Osteoblast (primary cell): ENCODE measurements at regions not wholly inside any gene's neighbourhood (a gene's known extent, or its start where the extent isn't known, plus 50 kb on each side); places are given as distances from the start of the nearest gene placed in this dataset.

Source experiments
- DNase-seq: peaks from one replicate; pipeline ENCODE4 v3.0.0; 2011; ENCODE audit warnings: low spot score, mixed read lengths; ENCODE audit not compliant: insufficient read length; ENCODE audit errors: missing footprints
- H2AFZ ChIP-seq: 2 replicates; pipeline ENCODE4 v1.6.0; 2011; ENCODE audit warnings: mild to moderate bottlenecking, low read length
- H3K27ac ChIP-seq: 2 replicates; pipeline ENCODE4 v1.5.1; 2011; ENCODE audit warnings: mild to moderate bottlenecking, low read depth, low read length, moderate library complexity
- H3K27me3 ChIP-seq: 2 replicates; pipeline ENCODE4 v1.6.0; 2012; ENCODE audit warnings: mild to moderate bottlenecking, control low read depth, inconsistent platforms, low read length, moderate library complexity; ENCODE audit not compliant: insufficient read depth
- H3K36me3 ChIP-seq: 2 replicates; pipeline ENCODE4 v1.5.1; 2011; ENCODE audit warnings: mild to moderate bottlenecking, low read length, control low read depth, moderate library complexity; ENCODE audit not compliant: insufficient read depth
- H3K4me1 ChIP-seq: 2 replicates; pipeline ENCODE4 v1.5.1; 2011; ENCODE audit warnings: mild to moderate bottlenecking, low read length, control low read depth, moderate library complexity; ENCODE audit not compliant: insufficient read depth
- H3K4me2 ChIP-seq: 2 replicates; pipeline ENCODE4 v1.6.0; 2011; ENCODE audit warnings: mild to moderate bottlenecking, low read length; ENCODE audit not compliant: insufficient read depth
- H3K4me3 ChIP-seq: fragments of 200-600 bp; sonication (generic); 3 replicates; pipeline ENCODE4 v1.5.1; 2012; ENCODE audit warnings: mild to moderate bottlenecking, low read length, inconsistent platforms; ENCODE audit not compliant: insufficient read depth
- H3K79me2 ChIP-seq: 2 replicates; pipeline ENCODE4 v1.6.0; 2012; ENCODE audit warnings: mild to moderate bottlenecking, low read length, control low read depth, inconsistent platforms; ENCODE audit not compliant: insufficient read depth
- H3K9me3 ChIP-seq: 2 replicates; pipeline ENCODE4 v1.5.1; 2011; ENCODE audit warnings: low read depth, low read length, control low read depth
- H4K20me1 ChIP-seq: 2 replicates; pipeline ENCODE4 v1.6.0; 2012; ENCODE audit warnings: mild to moderate bottlenecking, low read length, control low read depth; ENCODE audit not compliant: insufficient read depth
- TF ChIP-seq, protein P1 (sequence below): IDR thresholded peaks from 2 replicates; pipeline ENCODE4 v1.5.1; 2011; ENCODE audit warnings: mild to moderate bottlenecking, low read depth, low read length, moderate library complexity; ENCODE audit errors: extremely low read depth

- Histone ChIP-seq H3K79me2 (no peaks in the 10 kb centered on the region), H3K36me3 (no peaks in the 10 kb centered on the region), H3K4me2 (no peak overlapping the region), H2AFZ (no peak overlapping the region), H3K9me3 (no peaks in the 10 kb centered on the region), H4K20me1 (no peaks in the 10 kb centered on the region), H3K27ac (no peak overlapping the region), H3K27me3 (no peaks in the 10 kb centered on the region), H3K4me3 (no peak overlapping the region), H3K4me1 (no peaks in the 10 kb centered on the region)
- TF ChIP-seq, protein P1, sequence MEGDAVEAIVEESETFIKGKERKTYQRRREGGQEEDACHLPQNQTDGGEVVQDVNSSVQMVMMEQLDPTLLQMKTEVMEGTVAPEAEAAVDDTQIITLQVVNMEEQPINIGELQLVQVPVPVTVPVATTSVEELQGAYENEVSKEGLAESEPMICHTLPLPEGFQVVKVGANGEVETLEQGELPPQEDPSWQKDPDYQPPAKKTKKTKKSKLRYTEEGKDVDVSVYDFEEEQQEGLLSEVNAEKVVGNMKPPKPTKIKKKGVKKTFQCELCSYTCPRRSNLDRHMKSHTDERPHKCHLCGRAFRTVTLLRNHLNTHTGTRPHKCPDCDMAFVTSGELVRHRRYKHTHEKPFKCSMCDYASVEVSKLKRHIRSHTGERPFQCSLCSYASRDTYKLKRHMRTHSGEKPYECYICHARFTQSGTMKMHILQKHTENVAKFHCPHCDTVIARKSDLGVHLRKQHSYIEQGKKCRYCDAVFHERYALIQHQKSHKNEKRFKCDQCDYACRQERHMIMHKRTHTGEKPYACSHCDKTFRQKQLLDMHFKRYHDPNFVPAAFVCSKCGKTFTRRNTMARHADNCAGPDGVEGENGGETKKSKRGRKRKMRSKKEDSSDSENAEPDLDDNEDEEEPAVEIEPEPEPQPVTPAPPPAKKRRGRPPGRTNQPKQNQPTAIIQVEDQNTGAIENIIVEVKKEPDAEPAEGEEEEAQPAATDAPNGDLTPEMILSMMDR: no peak
- no peak for DNase-seq
Measured at GRCh38 chr4:11503166-11503565, 74.5 kb upstream of the HS3ST1 start.

- TF ChIP-seq, protein P1: no peak
- Histone ChIP-seq H3K4me2 (no peak overlapping the region), H3K36me3 (no peaks in the 10 kb centered on the region), H3K79me2 (no peaks in the 10 kb centered on the region), H3K4me1 (no peaks in the 10 kb centered on the region), H3K27ac (no peak overlapping the region), H2AFZ (no peak overlapping the region), H3K4me3 (no peak overlapping the region), H3K27me3 (no peaks in the 10 kb centered on the region), H4K20me1 (no peaks in the 10 kb centered on the region), H3K9me3 (no peaks in the 10 kb centered on the region)
- DNase-seq: no peak
Measured at GRCh38 chr4:11497972-11498371, 69.3 kb upstream of the HS3ST1 start.

DNA sequence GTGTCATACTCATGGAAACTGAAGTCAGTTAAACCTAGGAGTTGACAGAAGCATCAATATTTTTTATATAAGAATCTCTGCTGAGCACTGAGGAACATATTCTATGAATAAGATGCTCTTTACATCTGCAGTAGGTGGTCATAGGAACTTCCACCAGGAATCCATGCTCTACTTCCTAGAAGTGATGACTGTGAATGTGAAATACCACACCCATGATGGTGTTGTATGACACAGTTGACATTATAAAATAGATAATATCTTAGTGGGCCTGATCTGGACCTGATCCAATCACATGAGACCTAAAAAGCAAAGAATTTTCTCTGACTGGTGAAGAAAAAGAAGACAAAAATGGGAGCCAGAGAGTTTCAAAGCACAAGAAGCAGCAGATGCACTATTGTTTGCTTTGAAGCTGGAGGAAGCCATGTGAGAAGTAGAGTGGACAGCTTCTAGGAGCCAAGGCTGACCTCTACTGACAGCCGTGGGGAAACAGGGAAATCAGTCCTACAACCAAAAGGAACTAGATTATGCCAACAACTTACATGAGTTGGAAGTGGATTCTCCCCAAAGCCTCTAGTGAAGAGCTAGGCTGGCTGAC is 68.6 kb upstream of the HS3ST1 start:
- Histone ChIP-seq H2AFZ (no peak overlapping the region), H3K27ac (no peak overlapping the region), H3K4me1 (no peaks in the 10 kb centered on the region), H3K4me2 (no peak overlapping the region), H3K4me3 (no peak overlapping the region), H3K36me3 (no peaks in the 10 kb centered on the region), H3K79me2 (no peaks in the 10 kb centered on the region), H3K27me3 (no peaks in the 10 kb centered on the region), H4K20me1 (no peaks in the 10 kb centered on the region), H3K9me3 (no peaks in the 10 kb centered on the region)
- TF ChIP-seq, protein P1: no peak
- no peak for DNase-seq

- H3K4me2 ChIP-seq: no peak overlapping the region
- DNase-seq: no peak
Measured at GRCh38 chr4:11496351-11496829, 67.7 kb upstream of the HS3ST1 start.

More at GRCh38 chr4:11496351-11496829, 67.7 kb upstream of the HS3ST1 start:
- no peaks in the 10 kb centered on the region for H3K36me3 ChIP-seq
- H3K27me3 ChIP-seq: no peaks in the 10 kb centered on the region
- H3K4me3 ChIP-seq: no peak overlapping the region
- H2AFZ ChIP-seq: no peak overlapping the region
- H3K79me2 ChIP-seq: no peaks in the 10 kb centered on the region
- no peaks in the 10 kb centered on the region for H3K4me1 ChIP-seq
- TF ChIP-seq, protein P1: no peak
- H3K9me3 ChIP-seq: no peaks in the 10 kb centered on the region
- H4K20me1 ChIP-seq: no peaks in the 10 kb centered on the region
- no peak overlapping the region for H3K27ac ChIP-seq
